ENCODE measurements at regions not wholly inside any gene's neighbourhood (a gene's known extent, or its start where the extent isn't known, plus 50 kb on each side); places are given as distances from the start of the nearest gene placed in this dataset.

GRCh38 chr10:110388687-110389052 is 84.0 kb upstream of the SMNDC1 start (continued):
- no peak for TF ChIP-seq NFYB (IDR thresholded peaks at IDR 0.05; ENCODE audit: insufficient read depth, low read depth, low read length)
- TF ChIP-seq CHD1 (IDR thresholded peaks at IDR 0.05; ENCODE audit: low read depth, low read length): no peak
- TF ChIP-seq NKRF (conservative IDR thresholded peaks at IDR 0.05): 0 out of 2 replicates have a peak, but pooled peaks have one; percentile 28
- TF ChIP-seq BHLHE40 (IDR thresholded peaks at IDR 0.05; ENCODE audit: borderline replicate concordance in 1 of 2, low read depth in 2 of 2, low read length in 1 of 2): no peak
- peak; percentile 96 for TF ChIP-seq SMARCA5 (IDR thresholded peaks at IDR 0.05)
- no peak for TF ChIP-seq ASH2L (IDR thresholded peaks at IDR 0.05; ENCODE audit: borderline replicate concordance, low read depth)
- TF ChIP-seq HCFC1 (IDR thresholded peaks at IDR 0.05; ENCODE audit: low read length): no peak
- TF ChIP-seq MTA2 (IDR thresholded peaks at IDR 0.05; ENCODE audit: low read depth): no peak
- TF ChIP-seq RAD51 (IDR thresholded peaks at IDR 0.05): no peak
- TF ChIP-seq CUX1 (IDR thresholded peaks at IDR 0.05; ENCODE audit: insufficient replicate concordance, low read depth, low read length): no peak
- no peak for TF ChIP-seq IKZF1 (conservative IDR thresholded peaks at IDR 0.05)
- TF ChIP-seq ZNF24 (IDR thresholded peaks at IDR 0.05): 0 out of 2 replicates have a peak, but pooled peaks have one; percentile 34
- 0 out of 2 replicates have a peak, but pooled peaks have one; percentile 0 for TF ChIP-seq PKNOX1 (IDR thresholded peaks at IDR 0.05)
- TF ChIP-seq CBX3 (IDR thresholded peaks at IDR 0.05; ENCODE audit: borderline replicate concordance, low read depth): no peak
- no peak for TF ChIP-seq POU2F2 (IDR thresholded peaks at IDR 0.05; ENCODE audit: borderline replicate concordance, low read depth, low read length)
- no peak for TF ChIP-seq RUNX3 (IDR thresholded peaks at IDR 0.05; ENCODE audit: low read length)
- TF ChIP-seq EED (IDR thresholded peaks at IDR 0.05; ENCODE audit: low read depth): no peak
- no peak for TF ChIP-seq ZZZ3 (IDR thresholded peaks at IDR 0.05; ENCODE audit: control insufficient read depth, insufficient read length, low read depth)
